ENCODE measurements at regions not wholly inside any gene's neighbourhood (a gene's known extent, or its start where the extent isn't known, plus 50 kb on each side); places are given as distances from the start of the nearest gene placed in this dataset.
"Not testable (repeated sequence)": the region's sequence is repeated elsewhere in the genome, so short reads cannot be mapped to it uniquely, and the experiment has no call there.

DNA sequence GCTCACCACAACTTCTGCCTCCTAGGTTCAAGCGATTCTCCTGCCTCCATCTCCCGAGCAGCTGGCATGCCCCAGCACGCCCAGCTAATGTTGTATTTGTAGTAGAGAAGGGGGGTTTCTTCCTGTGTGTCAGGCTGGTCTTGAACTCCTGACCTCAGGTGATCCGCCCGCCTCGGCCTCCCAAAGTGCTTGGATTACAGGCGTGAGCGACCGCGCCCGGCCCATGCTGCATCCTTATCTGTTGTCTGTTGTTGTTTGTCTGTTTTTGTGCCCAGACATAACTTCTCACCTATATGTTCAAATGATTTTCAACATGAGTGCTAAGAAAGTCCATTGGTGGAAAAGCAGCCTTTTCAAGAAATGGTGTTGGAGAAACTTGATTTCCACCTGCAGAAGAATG is 113.0 kb upstream of the HMX1 start:
- not testable (repeated sequence) for H2BK5ac ChIP-seq (ENCODE audit: low read depth, low read length, poor library complexity, severe bottlenecking); H3K27ac ChIP-seq (ENCODE audit: low read length, poor library complexity, severe bottlenecking); H2AFZ ChIP-seq (ENCODE audit: low read depth, low read length); DNase-seq; H3K4me3 ChIP-seq (ENCODE audit: insufficient read depth in 1 of 2, low read depth in 1 of 2, low read length in 2 of 2); H3K9ac ChIP-seq (ENCODE audit: low read length); H3K9me3 ChIP-seq (ENCODE audit: control insufficient read depth, low read length); H3K79me1 ChIP-seq (replicated peaks; ENCODE audit: low read length, poor library complexity, severe bottlenecking); H2BK12ac ChIP-seq (ENCODE audit: low read length in 2 of 2); H3K4ac ChIP-seq (ENCODE audit: low read depth in 1 of 2, low read length in 2 of 2); H3K4me2 ChIP-seq (ENCODE audit: low read length, poor library complexity, severe bottlenecking); H3K36me3 ChIP-seq (ENCODE audit: control insufficient read depth in 1 of 2, insufficient read depth in 2 of 2, low read depth in 1 of 2, low read length in 2 of 2); H3K27me3 ChIP-seq (ENCODE audit: control insufficient read depth in 1 of 2, insufficient read depth in 1 of 2, low read length in 2 of 2); H3K18ac ChIP-seq (ENCODE audit: low read depth in 1 of 2, low read length in 2 of 2); H4K91ac ChIP-seq (ENCODE audit: low read length); H3K23ac ChIP-seq (ENCODE audit: low read length in 2 of 2); H2BK15ac ChIP-seq (ENCODE audit: low read depth, poor library complexity, severe bottlenecking); H3K14ac ChIP-seq (ENCODE audit: low read length in 2 of 2); H2BK120ac ChIP-seq (ENCODE audit: low read depth, low read length); H4K8ac ChIP-seq (ENCODE audit: low read length); H3K4me1 ChIP-seq (ENCODE audit: control insufficient read depth, insufficient read depth, low read depth, low read length); H2AK5ac ChIP-seq (ENCODE audit: low read length, severe bottlenecking)
- WGBS, result 80% methylated on average over 3 of the region's 11 CpGs

DNA sequence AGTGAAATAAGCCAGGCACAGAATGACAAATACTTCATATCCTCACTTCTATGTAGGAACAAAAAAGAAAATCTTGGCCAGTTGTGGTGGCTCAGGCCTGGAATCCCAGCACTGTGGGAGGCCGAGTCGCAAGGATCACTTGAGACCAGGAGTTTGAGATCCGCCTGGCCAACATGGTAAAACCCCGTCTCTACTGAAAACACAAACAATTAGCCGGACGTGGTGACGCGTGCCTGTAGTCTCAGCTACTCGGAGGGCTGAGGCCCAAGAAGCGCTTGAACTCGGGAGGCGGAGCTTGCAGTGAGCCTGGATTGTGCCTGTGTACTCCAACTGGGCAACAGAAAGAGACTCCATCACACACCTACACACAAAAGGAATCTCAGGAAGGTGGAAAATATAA is 112.3 kb upstream of the HMX1 start:
- H3K79me1 ChIP-seq (replicated peaks; ENCODE audit: low read length, poor library complexity, severe bottlenecking); H3K27me3 ChIP-seq (ENCODE audit: control insufficient read depth in 1 of 2, insufficient read depth in 1 of 2, low read length in 2 of 2); H3K36me3 ChIP-seq (ENCODE audit: control insufficient read depth in 1 of 2, insufficient read depth in 2 of 2, low read depth in 1 of 2, low read length in 2 of 2); H3K9ac ChIP-seq (ENCODE audit: low read length); H3K4me2 ChIP-seq (ENCODE audit: low read length, poor library complexity, severe bottlenecking); H2AK5ac ChIP-seq (ENCODE audit: low read length, severe bottlenecking); H3K18ac ChIP-seq (ENCODE audit: low read depth in 1 of 2, low read length in 2 of 2); H4K8ac ChIP-seq (ENCODE audit: low read length); H3K14ac ChIP-seq (ENCODE audit: low read length in 2 of 2); H2BK5ac ChIP-seq (ENCODE audit: low read depth, low read length, poor library complexity, severe bottlenecking); H2BK120ac ChIP-seq (ENCODE audit: low read depth, low read length); H3K4ac ChIP-seq (ENCODE audit: low read depth in 1 of 2, low read length in 2 of 2); H3K4me3 ChIP-seq (ENCODE audit: insufficient read depth in 1 of 2, low read depth in 1 of 2, low read length in 2 of 2); H2AFZ ChIP-seq (ENCODE audit: low read depth, low read length); DNase-seq; H2BK12ac ChIP-seq (ENCODE audit: low read length in 2 of 2); H2BK15ac ChIP-seq (ENCODE audit: low read depth, poor library complexity, severe bottlenecking); H3K27ac ChIP-seq (ENCODE audit: low read length, poor library complexity, severe bottlenecking); H4K91ac ChIP-seq (ENCODE audit: low read length); H3K4me1 ChIP-seq (ENCODE audit: control insufficient read depth, insufficient read depth, low read depth, low read length); H3K23ac ChIP-seq (ENCODE audit: low read length in 2 of 2); H3K9me3 ChIP-seq (ENCODE audit: control insufficient read depth, low read length): not testable (repeated sequence)
- 96% methylated on average over 4 of the region's 12 CpGs for WGBS

DNA sequence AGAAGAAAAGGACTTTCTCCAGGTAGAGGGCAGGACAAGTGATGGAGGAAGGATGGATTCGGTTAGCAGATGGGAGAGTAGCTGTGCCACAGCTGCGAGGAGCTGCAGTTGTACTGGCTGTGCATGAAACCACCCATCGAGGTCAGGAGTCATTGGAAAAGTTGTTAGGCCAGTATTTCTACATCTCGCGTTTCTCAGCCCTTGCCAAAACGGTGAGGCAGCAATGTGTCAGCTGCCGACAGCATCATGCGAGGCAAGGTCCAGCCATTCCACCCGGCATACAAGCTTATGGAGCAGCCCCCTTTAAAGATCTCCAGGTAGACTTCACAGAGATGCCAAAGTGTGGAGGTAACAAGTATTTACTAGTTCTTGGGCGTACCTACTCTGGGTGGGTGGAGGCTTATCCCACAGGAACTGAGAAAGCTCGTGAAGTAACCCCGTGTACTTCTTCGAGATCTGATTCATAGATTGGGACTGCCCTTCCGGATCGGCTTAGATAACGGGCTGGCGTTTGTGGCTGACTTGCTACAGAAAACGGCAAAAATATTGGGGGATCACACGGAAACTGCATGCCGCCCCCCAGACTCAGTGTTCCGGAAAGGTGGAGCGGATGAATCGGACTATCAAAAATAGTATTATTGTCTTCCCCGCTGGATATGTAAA is 105.0 kb upstream of the HMX1 start:
- not testable (repeated sequence) for H3K36me3 ChIP-seq (ENCODE audit: control insufficient read depth in 1 of 2, insufficient read depth in 2 of 2, low read depth in 1 of 2, low read length in 2 of 2); H3K23ac ChIP-seq (ENCODE audit: low read length in 2 of 2); H3K14ac ChIP-seq (ENCODE audit: low read length in 2 of 2); H2BK120ac ChIP-seq (ENCODE audit: low read depth, low read length); H3K79me1 ChIP-seq (replicated peaks; ENCODE audit: low read length, poor library complexity, severe bottlenecking); H4K91ac ChIP-seq (ENCODE audit: low read length); H2BK12ac ChIP-seq (ENCODE audit: low read length in 2 of 2); DNase-seq; H3K4me2 ChIP-seq (ENCODE audit: low read length, poor library complexity, severe bottlenecking); H2AFZ ChIP-seq (ENCODE audit: low read depth, low read length); H2BK5ac ChIP-seq (ENCODE audit: low read depth, low read length, poor library complexity, severe bottlenecking); H3K4me3 ChIP-seq (ENCODE audit: insufficient read depth in 1 of 2, low read depth in 1 of 2, low read length in 2 of 2); H3K18ac ChIP-seq (ENCODE audit: low read depth in 1 of 2, low read length in 2 of 2); H3K27ac ChIP-seq (ENCODE audit: low read length, poor library complexity, severe bottlenecking); H3K9ac ChIP-seq (ENCODE audit: low read length); H3K4me1 ChIP-seq (ENCODE audit: control insufficient read depth, insufficient read depth, low read depth, low read length); H2AK5ac ChIP-seq (ENCODE audit: low read length, severe bottlenecking); H3K9me3 ChIP-seq (ENCODE audit: control insufficient read depth, low read length); H2BK15ac ChIP-seq (ENCODE audit: low read depth, poor library complexity, severe bottlenecking); H4K8ac ChIP-seq (ENCODE audit: low read length); H3K27me3 ChIP-seq (ENCODE audit: control insufficient read depth in 1 of 2, insufficient read depth in 1 of 2, low read length in 2 of 2); H3K4ac ChIP-seq (ENCODE audit: low read depth in 1 of 2, low read length in 2 of 2)
- WGBS, result 84% methylated on average over 24 of the region's 24 CpGs

DNA sequence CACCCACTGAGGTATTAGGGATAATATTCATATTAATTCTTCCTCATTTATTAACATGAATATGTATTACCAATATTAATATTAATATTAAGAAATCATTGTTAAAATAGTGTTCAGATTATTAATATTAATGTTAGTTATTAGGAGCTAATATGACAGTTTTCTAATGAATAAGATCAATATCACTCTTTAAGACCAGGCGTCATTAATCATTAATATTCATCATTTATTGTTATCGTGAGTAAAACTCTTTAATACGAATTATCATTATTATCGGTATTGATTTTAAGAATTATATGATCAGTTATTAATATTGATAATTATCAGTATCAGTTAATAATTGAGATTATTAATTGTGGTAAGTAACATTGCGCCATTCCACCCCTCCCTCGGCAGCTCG is 101.0 kb upstream of the HMX1 start:
- H3K79me1 ChIP-seq (replicated peaks; ENCODE audit: low read length, poor library complexity, severe bottlenecking); H2AFZ ChIP-seq (ENCODE audit: low read depth, low read length); H3K4me1 ChIP-seq (ENCODE audit: control insufficient read depth, insufficient read depth, low read depth, low read length); H3K14ac ChIP-seq (ENCODE audit: low read length in 2 of 2); H4K8ac ChIP-seq (ENCODE audit: low read length); H3K4me2 ChIP-seq (ENCODE audit: low read length, poor library complexity, severe bottlenecking); H2BK15ac ChIP-seq (ENCODE audit: low read depth, poor library complexity, severe bottlenecking); H3K4ac ChIP-seq (ENCODE audit: low read depth in 1 of 2, low read length in 2 of 2); H2AK5ac ChIP-seq (ENCODE audit: low read length, severe bottlenecking); DNase-seq; H3K36me3 ChIP-seq (ENCODE audit: control insufficient read depth in 1 of 2, insufficient read depth in 2 of 2, low read depth in 1 of 2, low read length in 2 of 2); H3K9ac ChIP-seq (ENCODE audit: low read length); H2BK5ac ChIP-seq (ENCODE audit: low read depth, low read length, poor library complexity, severe bottlenecking); H3K4me3 ChIP-seq (ENCODE audit: insufficient read depth in 1 of 2, low read depth in 1 of 2, low read length in 2 of 2); H2BK120ac ChIP-seq (ENCODE audit: low read depth, low read length); H2BK12ac ChIP-seq (ENCODE audit: low read length in 2 of 2); H3K23ac ChIP-seq (ENCODE audit: low read length in 2 of 2); H3K27ac ChIP-seq (ENCODE audit: low read length, poor library complexity, severe bottlenecking); H3K18ac ChIP-seq (ENCODE audit: low read depth in 1 of 2, low read length in 2 of 2); H3K27me3 ChIP-seq (ENCODE audit: control insufficient read depth in 1 of 2, insufficient read depth in 1 of 2, low read length in 2 of 2); H4K91ac ChIP-seq (ENCODE audit: low read length); H3K9me3 ChIP-seq (ENCODE audit: control insufficient read depth, low read length): not testable (repeated sequence)
- 100% methylated on average over 3 of the region's 7 CpGs for WGBS
